SK-N-MC (cell line): ENCODE measurements at regions not wholly inside any gene's neighbourhood (a gene's known extent, or its start where the extent isn't known, plus 50 kb on each side); places are given as distances from the start of the nearest gene placed in this dataset.

Experiments used
- EZH2 ChIP-seq: fragments of 200-600 bp; sonication (generic); IDR thresholded peaks from one replicate; pipeline ENCODE4 v1.6.1; 2017; ENCODE audit warnings: antibody characterized with exemption
- FOXP2 ChIP-seq: optimal IDR thresholded peaks from 2 replicates; pipeline ENCODE3; 2011; ENCODE audit warnings: mild to moderate bottlenecking, moderate library complexity; ENCODE audit not compliant: insufficient read depth; ENCODE audit errors: extremely low read length, control extremely low read depth
- POLR2AphosphoS5 ChIP-seq: IDR thresholded peaks from 2 replicates; pipeline ENCODE4 v1.6.1; 2012; ENCODE audit warnings: mild to moderate bottlenecking, low read depth, low read length, borderline replicate concordance

DNA sequence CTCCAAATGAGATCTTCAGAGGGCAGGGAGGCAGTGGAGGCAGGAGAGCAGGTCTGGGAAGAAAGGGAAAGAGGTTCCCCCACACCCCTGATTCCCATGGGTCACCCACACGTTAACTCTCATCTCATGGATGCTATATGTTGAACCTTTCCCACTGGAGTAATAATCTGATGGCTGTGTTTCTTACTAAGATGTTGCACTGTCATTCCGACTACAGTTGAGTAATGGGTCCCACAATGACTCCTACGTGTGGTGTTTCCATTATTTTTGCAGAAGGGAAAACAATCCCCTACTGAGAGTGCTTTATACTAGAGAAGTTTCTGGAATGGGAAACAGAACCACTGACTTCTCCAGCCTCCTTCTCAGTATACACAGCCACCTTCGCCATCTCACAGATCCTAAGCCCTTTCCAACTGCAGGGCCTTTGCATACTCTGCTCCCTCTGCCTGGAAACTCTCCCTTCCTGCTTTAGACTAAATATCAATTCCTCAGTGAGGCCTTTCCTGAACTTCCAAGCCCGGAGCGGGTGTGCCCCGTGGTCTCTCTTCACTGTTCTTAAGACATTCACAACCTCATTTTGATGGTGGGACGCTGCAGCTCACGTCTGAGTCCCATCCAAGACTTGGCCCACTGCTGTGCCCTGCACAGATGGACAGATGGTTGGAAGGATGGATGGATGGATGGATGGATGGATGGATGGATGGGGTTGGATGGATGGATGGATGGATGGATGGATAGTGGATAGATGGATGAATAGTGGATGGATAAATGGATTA, 238.6 kb upstream of the PMEPA1 start:
- TF ChIP-seq EZH2 (no peak), POLR2AphosphoS5 (no peak), FOXP2 (no peak)
